H1 (cell line): ENCODE measurements at regions not wholly inside any gene's neighbourhood (a gene's known extent, or its start where the extent isn't known, plus 50 kb on each side); places are given as distances from the start of the nearest gene placed in this dataset.

Source experiments
- CTCF ChIA-PET: fragments of 300-600 bp; sonication (Branson Sonifier 250); formaldehyde crosslinking; loops from one replicate; lab custom pipeline; 2021; ENCODE audit not compliant: partially characterized antibody; lab: Charles Lee
- POLR2A ChIA-PET: fragments of 300-600 bp; sonication (Branson Sonifier 250); formaldehyde crosslinking; loops from one replicate; lab custom pipeline; 2021; ENCODE audit warnings: inconsistent platforms; ENCODE audit not compliant: partially characterized antibody; lab: Charles Lee
- DNase-seq, 2 experiments: peaks; one replicate each; pipeline versions ENCODE4 v3.0.0 to v3.0.0-alpha.2; 2010 to 2022; ENCODE audit warnings: low spot score in 2 of 2, low read depth in 1 of 2, mixed read lengths in 1 of 2
- FAIRE-seq: peaks from 2 replicates; lab custom pipeline; 2011; peaks lifted over from hg19 to GRCh38; lab: Jason Lieb, UNC
- H2AFZ ChIP-seq: 2 replicates; pipeline ENCODE4 v1.8.1; 2012; ENCODE audit warnings: low read length, inconsistent platforms
- H2AK5ac ChIP-seq: 2 replicates; pipeline ENCODE4 v1.6.1; 2013; ENCODE audit warnings: low read depth, low read length
- H2BK120ac ChIP-seq: replicated peaks from 2 replicates; pipeline ENCODE3; 2013; ENCODE audit warnings: low read depth, low read length, inconsistent platforms
- H2BK12ac ChIP-seq: 2 replicates; pipeline ENCODE4 v1.6.1; 2013; ENCODE audit warnings: low read depth, low read length
- H2BK15ac ChIP-seq: 2 replicates; pipeline ENCODE4 v1.6.1; 2013; ENCODE audit warnings: low read length
- H2BK20ac ChIP-seq: 2 replicates; pipeline ENCODE4 v1.6.1; 2013; ENCODE audit warnings: low read length
- H2BK5ac ChIP-seq: 2 replicates; pipeline ENCODE4 v1.6.1; 2013; ENCODE audit warnings: low read depth, low read length
- H3K14ac ChIP-seq: 2 replicates; pipeline ENCODE4 v1.6.1; 2013; ENCODE audit warnings: inconsistent platforms; ENCODE audit not compliant: insufficient read length
- H3K18ac ChIP-seq: 2 replicates; pipeline ENCODE4 v1.6.1; 2013; ENCODE audit warnings: low read length; ENCODE audit errors: extremely low read depth
- H3K23ac ChIP-seq: 2 replicates; pipeline ENCODE4 v1.6.1; 2013; ENCODE audit warnings: inconsistent platforms; ENCODE audit not compliant: insufficient read length
- H3K23me2 ChIP-seq: 2 replicates; pipeline ENCODE4 v1.6.1; 2013; ENCODE audit warnings: low read depth, low read length
- H3K27ac ChIP-seq: 2 replicates; pipeline ENCODE4 v1.6.1; 2011; ENCODE audit warnings: low read depth, low read length, inconsistent platforms
- H3K27me3 ChIP-seq, 4 experiments: replicated peaks in 1 of 4; 1 replicate in 1 of 4; 2 replicates in 3 of 4; pipeline versions ENCODE4 v1.6.1 to v1.8.1; 2011 to 2013; ENCODE audit warnings: low read length in 3 of 4, mild to moderate bottlenecking in 3 of 4, inconsistent platforms in 2 of 4, mixed read lengths in 2 of 4, moderate library complexity in 1 of 4; ENCODE audit not compliant: control insufficient read depth in 3 of 4, insufficient read depth in 3 of 4; ENCODE audit errors: extremely low read depth in 1 of 4
- H3K36me3 ChIP-seq, 4 experiments: 2 replicates each; pipeline versions ENCODE4 v1.6.1 to v1.8.1; 2011 to 2013; ENCODE audit warnings: mild to moderate bottlenecking in 4 of 4, low read length in 3 of 4, moderate library complexity in 2 of 4, control low read depth in 1 of 4, inconsistent platforms in 1 of 4; ENCODE audit not compliant: insufficient read depth in 4 of 4, control insufficient read depth in 2 of 4
- H3K4ac ChIP-seq: replicated peaks from 2 replicates; pipeline ENCODE3; 2013; ENCODE audit warnings: low read length, low read depth, mixed read lengths, inconsistent platforms; ENCODE audit not compliant: insufficient read length
- H3K4me1 ChIP-seq, 4 experiments: replicated peaks in 1 of 4; 1 replicate in 1 of 4; 2 replicates in 3 of 4; pipeline versions ENCODE4 v1.6.1 to v1.8.1; 2011 to 2013; ENCODE audit warnings: low read length in 3 of 4, inconsistent platforms in 2 of 4, mixed read lengths in 1 of 4; ENCODE audit not compliant: insufficient read depth in 4 of 4, control insufficient read depth in 3 of 4
- H3K4me2 ChIP-seq, 2 experiments: 2 replicates each; pipeline versions ENCODE4 v1.6.1 to v1.8.1; 2011 to 2013; ENCODE audit warnings: low read depth in 2 of 2, low read length in 2 of 2, control low read depth in 1 of 2, inconsistent platforms in 1 of 2, mild to moderate bottlenecking in 1 of 2; ENCODE audit not compliant: insufficient read depth in 1 of 2
- H3K4me3 ChIP-seq, 4 experiments: fragments of 200-600, 300-600 bp in 1 of 4; sonication (generic), shearing (Covaris generic), sonication (Bioruptor Twin) in 1 of 4; 2 replicates each; pipeline versions ENCODE4 v1.5.1 to v1.8.1; 2011 to 2016; ENCODE audit warnings: low read length in 4 of 4, low read depth in 3 of 4, control low read depth in 2 of 4, inconsistent platforms in 2 of 4, mild to moderate bottlenecking in 2 of 4, mixed read lengths in 1 of 4, moderate library complexity in 1 of 4; ENCODE audit not compliant: insufficient read depth in 2 of 4; ENCODE audit errors: extremely low read depth in 1 of 4
- H3K56ac ChIP-seq: replicated peaks from 2 replicates; pipeline ENCODE3; 2013; ENCODE audit warnings: low read depth, mild to moderate bottlenecking, mixed read lengths, low read length, inconsistent platforms; ENCODE audit not compliant: insufficient read length
- H3K79me1 ChIP-seq: 2 replicates; pipeline ENCODE4 v1.6.1; 2013; ENCODE audit warnings: low read depth, low read length, control low read depth
- H3K79me2 ChIP-seq, 2 experiments: 2 replicates each; pipeline versions ENCODE4 v1.6.1 to v1.8.1; 2012 to 2013; ENCODE audit warnings: low read length in 2 of 2, mild to moderate bottlenecking in 2 of 2, inconsistent platforms in 1 of 2; ENCODE audit not compliant: insufficient read depth in 2 of 2, control insufficient read depth in 1 of 2
- H3K9ac ChIP-seq, 4 experiments: replicated peaks in 1 of 4; 1 replicate in 1 of 4; 2 replicates in 3 of 4; pipeline versions ENCODE4 v1.6.1 to v1.8.1; 2011 to 2013; ENCODE audit warnings: low read depth in 3 of 4, low read length in 3 of 4, control low read depth in 2 of 4, mild to moderate bottlenecking in 2 of 4, moderate library complexity in 2 of 4, inconsistent platforms in 1 of 4; ENCODE audit errors: extremely low read depth in 1 of 4
- H3K9me3 ChIP-seq, 2 experiments: 2 replicates each; pipeline versions ENCODE4 v1.6.1 to v1.8.1; 2012 to 2013; ENCODE audit warnings: mild to moderate bottlenecking in 2 of 2, moderate library complexity in 2 of 2, control low read depth in 1 of 2, inconsistent platforms in 1 of 2, low read depth in 1 of 2, low read length in 1 of 2, mixed read lengths in 1 of 2; ENCODE audit not compliant: insufficient read depth in 2 of 2
- H4K20me1 ChIP-seq, 2 experiments: replicated peaks in 1 of 2; 2 replicates each; pipeline versions ENCODE3 to v1.8.1; 2011 to 2013; ENCODE audit warnings: inconsistent platforms in 2 of 2, low read length in 2 of 2, mild to moderate bottlenecking in 1 of 2; ENCODE audit not compliant: insufficient read depth in 2 of 2, control insufficient read depth in 1 of 2
- H4K5ac ChIP-seq: 2 replicates; pipeline ENCODE4 v1.6.1; 2013; ENCODE audit warnings: low read length, low read depth, mixed read lengths, inconsistent platforms; ENCODE audit not compliant: insufficient read length
- H4K8ac ChIP-seq: 2 replicates; pipeline ENCODE4 v1.8.0; 2013; ENCODE audit warnings: mild to moderate bottlenecking, moderate library complexity, low read length, inconsistent platforms; ENCODE audit not compliant: insufficient read depth; ENCODE audit errors: extremely low read depth
- H4K91ac ChIP-seq: replicated peaks from 2 replicates; pipeline ENCODE3; 2013; ENCODE audit warnings: low read length, mixed read lengths, inconsistent platforms; ENCODE audit not compliant: insufficient read length
- ATF3 ChIP-seq: IDR thresholded peaks from 2 replicates; pipeline ENCODE4 v1.6.1; 2011; ENCODE audit warnings: low read depth, mild to moderate bottlenecking, low read length; ENCODE audit not compliant: insufficient read depth
- CHD1 ChIP-seq: IDR thresholded peaks from 2 replicates; pipeline ENCODE4 v1.6.1; 2012; ENCODE audit warnings: low read depth, low read length, improper control_type of control experiment
- CHD2 ChIP-seq: IDR thresholded peaks from 2 replicates; pipeline ENCODE4 v1.6.1; 2012; ENCODE audit warnings: low read length, improper control_type of control experiment
- CTCF ChIP-seq, 3 experiments: IDR thresholded peaks; 1 replicate in 2 of 3; 2 replicates in 1 of 3; pipeline versions ENCODE4 v1.5.1 to v1.6.1; 2011; ENCODE audit warnings: low read length in 3 of 3, mild to moderate bottlenecking in 3 of 3, inconsistent platforms in 2 of 3, low read depth in 1 of 3, moderate library complexity in 1 of 3; ENCODE audit not compliant: insufficient read depth in 1 of 3; ENCODE audit errors: control extremely low read depth in 1 of 3
- EP300 ChIP-seq, 2 experiments: IDR thresholded peaks; 1 replicate in 1 of 2; 2 replicates in 1 of 2; pipeline ENCODE4 v1.6.1; 2011 to 2012; ENCODE audit warnings: low read depth in 2 of 2, low read length in 2 of 2, mild to moderate bottlenecking in 2 of 2, borderline replicate concordance in 1 of 2, inconsistent platforms in 1 of 2, moderate library complexity in 1 of 2
- JUND ChIP-seq: IDR thresholded peaks from 2 replicates; pipeline ENCODE4 v1.6.1; 2011; ENCODE audit warnings: mild to moderate bottlenecking, improper control_type of control experiment, low read length
- NANOG ChIP-seq: IDR thresholded peaks from 2 replicates; pipeline ENCODE4 v1.6.1; 2011; ENCODE audit warnings: low read length, low read depth, mild to moderate bottlenecking, inconsistent platforms; ENCODE audit not compliant: insufficient read depth, poor library complexity, severe bottlenecking
- NRF1 ChIP-seq: IDR thresholded peaks from 2 replicates; pipeline ENCODE4 v1.6.1; 2011; ENCODE audit warnings: mild to moderate bottlenecking, low read depth, low read length, improper control_type of control experiment
- POLR2A ChIP-seq, 2 experiments: IDR thresholded peaks; 1 replicate in 1 of 2; 2 replicates in 1 of 2; pipeline ENCODE4 v1.6.1; 2011; ENCODE audit warnings: low read depth in 2 of 2, low read length in 2 of 2, mild to moderate bottlenecking in 2 of 2; ENCODE audit errors: control extremely low read depth in 1 of 2
- RAD21 ChIP-seq, 2 experiments: IDR thresholded peaks in 1 of 2; conservative IDR thresholded peaks in 1 of 2; 2 replicates each; pipeline ENCODE4 v1.6.1; 2011; ENCODE audit warnings: low read depth in 2 of 2, low read length in 2 of 2, improper control_type of control experiment in 1 of 2, inconsistent platforms in 1 of 2, mild to moderate bottlenecking in 1 of 2, moderate library complexity in 1 of 2
- SUZ12 ChIP-seq: fragments of 200-600 bp; sonication (generic); IDR thresholded peaks from 2 replicates; pipeline ENCODE4 v1.6.1; 2012; ENCODE audit warnings: mild to moderate bottlenecking, inconsistent platforms, low read length, moderate library complexity, mixed read lengths
- WGBS, 2 experiments: shearing (Covaris generic) in 1 of 2; methylation state at CpG; one replicate each; pipeline versions ENCODE4 v1.1.6 to v1.1.7; 2013 to 2015; ENCODE audit warnings: low lambda C conversion rate in 2 of 2, mixed read lengths in 2 of 2, inconsistent platforms in 1 of 2, low coverage in 1 of 2, missing lambda C conversion rate in 1 of 2; ENCODE audit not compliant: insufficient replicate concordance in 2 of 2, insufficient coverage in 1 of 2, insufficient read length in 1 of 2; ENCODE audit errors: extremely low coverage in 1 of 2, missing lambda C conversion rate in 1 of 2; 5-methylcytosine and 5-hydroxymethylcytosine counted together

GRCh38 chr7:63008366-63008765, 990.3 kb upstream of the ZNF722 start:
- no peak overlapping the region for H3K18ac ChIP-seq
- no peak overlapping the region for H3K4me3 ChIP-seq
- no peak overlapping the region for H3K4me2 ChIP-seq
- H4K20me1 ChIP-seq, result no peaks in the 10 kb centered on the region
- no peak overlapping the region for H3K27ac ChIP-seq
- no peaks in the 10 kb centered on the region for H3K79me1 ChIP-seq
- H2BK5ac ChIP-seq, result no peak overlapping the region
- H3K79me2 ChIP-seq, result no peaks in the 10 kb centered on the region
- no peak overlapping the region for H2BK20ac ChIP-seq
- no peak overlapping the region for H3K23ac ChIP-seq
- FAIRE-seq (no peak), DNase-seq (no peak)
- H3K9me3 ChIP-seq, result peaks cover 44 to 47% of the 10 kb centered on the region in 2 experiments
- TF ChIP-seq NANOG (no peak), JUND (no peak), NRF1 (no peak), POLR2A (IDR thresholded peaks at IDR 0.05; ENCODE audit: control extremely low read depth in 1 of 2, low read depth in 2 of 2, low read length in 2 of 2) (no peak), SUZ12 (no peak), ATF3 (no peak), EP300 (IDR thresholded peaks at IDR 0.05; ENCODE audit: borderline replicate concordance in 1 of 2, low read depth in 2 of 2, low read length in 2 of 2) (no peak), CHD1 (no peak), CTCF (IDR thresholded peaks at IDR 0.05; ENCODE audit: control extremely low read depth in 1 of 3, insufficient read depth in 1 of 3, low read depth in 1 of 3, low read length in 3 of 3) (no peak), RAD21 (IDR thresholded peaks at IDR 0.05 in 1 of 2, conservative IDR thresholded peaks at IDR 0.05 in 1 of 2; ENCODE audit: low read depth in 2 of 2, low read length in 2 of 2) (no peak), CHD2 (no peak)
- no peak overlapping the region for H2BK120ac ChIP-seq
- no peak overlapping the region for H2BK15ac ChIP-seq
- H3K14ac ChIP-seq, result no peak overlapping the region
- no peaks in the 10 kb centered on the region for H3K27me3 ChIP-seq
- peaks cover 0 to 3% (median 0%) of the 10 kb centered on the region in 4 experiments; a peak in 1 of 8 replicates for H3K36me3 ChIP-seq
- no peak overlapping the region for H3K56ac ChIP-seq
- POLR2A ChIA-PET, result no interaction called here
- no peak overlapping the region for H4K91ac ChIP-seq
- no peak overlapping the region for H2AK5ac ChIP-seq
- peaks cover 1% of the 10 kb centered on the region; the same call in 1 of the 2 replicates for H3K23me2 ChIP-seq
- no peak overlapping the region for H2AFZ ChIP-seq
- no peak overlapping the region for H3K4ac ChIP-seq
- H4K8ac ChIP-seq, result no peak overlapping the region
- no peak overlapping the region for H2BK12ac ChIP-seq
- WGBS, 2 experiments, result 100% methylated on average over 2 of the region's 2 CpGs; no CpG with 5 or more reads in 1 of the 2 experiments
- H3K4me1 ChIP-seq, result no peaks in the 10 kb centered on the region
- H3K9ac ChIP-seq, result no peak overlapping the region
- no peak overlapping the region for H4K5ac ChIP-seq
- CTCF ChIA-PET, result no interaction called here
